Activated CD8-positive, alpha-beta memory T cell treated with anti-CD3 and anti-CD28 coated beads for 24 hours (primary cell): ENCODE measurements at regions not wholly inside any gene's neighbourhood (a gene's known extent, or its start where the extent isn't known, plus 50 kb on each side); places are given as distances from the start of the nearest gene placed in this dataset.
"Not testable (repeated sequence)": the region's sequence is repeated elsewhere in the genome, so short reads cannot be mapped to it uniquely, and the experiment has no call there.

Source experiments
- DNase-seq: peaks from one replicate; pipeline ENCODE4 v3.0.0-alpha.2; 2020

- no peak for DNase-seq
Observed at GRCh38 chr10:60613434-60613833, 164.8 kb upstream of the CDK1 start.

- no peak for DNase-seq
Observed at GRCh38 chr10:60611291-60611747, 167.0 kb upstream of the CDK1 start.

GRCh38 chr10:60607372-60607771 is 170.9 kb upstream of the CDK1 start:
- DNase-seq = no peak

GRCh38 chr10:60606343-60607080 is 171.8 kb upstream of the CDK1 start:
- no peak for DNase-seq

- no peak for DNase-seq
Observed at GRCh38 chr10:60605476-60605875, 172.8 kb upstream of the CDK1 start.

GRCh38 chr10:60604342-60604741 is 173.9 kb upstream of the CDK1 start:
- DNase-seq = no peak

GRCh38 chr10:60597513-60597912 is 180.8 kb upstream of the CDK1 start:
- no peak for DNase-seq

- DNase-seq = no peak
Observed at GRCh38 chr10:60595852-60596251, 182.4 kb upstream of the CDK1 start.

GRCh38 chr10:60594476-60595051 is 183.7 kb upstream of the CDK1 start:
- DNase-seq = no peak

- no peak for DNase-seq
Observed at GRCh38 chr10:60591119-60591518, 187.2 kb upstream of the CDK1 start.

- DNase-seq = no peak
Observed at GRCh38 chr10:60589376-60589775, 188.9 kb upstream of the CDK1 start.

GRCh38 chr10:60581782-60582181 is 192.1 kb upstream of the ANK3 start:
- DNase-seq = not testable (repeated sequence)

GRCh38 chr10:60578217-60578616 is 188.5 kb upstream of the ANK3 start:
- DNase-seq = no peak

GRCh38 chr10:60576130-60577069 is 186.7 kb upstream of the ANK3 start:
- no peak for DNase-seq

GRCh38 chr10:60575105-60575504 is 185.4 kb upstream of the ANK3 start:
- DNase-seq = no peak

GRCh38 chr10:60574388-60574787 is 184.7 kb upstream of the ANK3 start:
- no peak for DNase-seq

GRCh38 chr10:60573336-60573735 is 183.7 kb upstream of the ANK3 start:
- peak; percentile 68 for DNase-seq

- peak; percentile 62 for DNase-seq
Observed at GRCh38 chr10:60572511-60573194, 183.0 kb upstream of the ANK3 start.

GRCh38 chr10:60570896-60571295 is 181.2 kb upstream of the ANK3 start:
- DNase-seq = no peak

- no peak for DNase-seq
Observed at GRCh38 chr10:60570272-60570865, 180.7 kb upstream of the ANK3 start.

- no peak for DNase-seq
Observed at GRCh38 chr10:60569681-60570080, 180.0 kb upstream of the ANK3 start.

- DNase-seq = no peak
Observed at GRCh38 chr10:60566096-60566495, 176.4 kb upstream of the ANK3 start.

GRCh38 chr10:60565492-60565891 is 175.8 kb upstream of the ANK3 start:
- DNase-seq = no peak
